Stimulated activated CD4-positive, alpha-beta T cell treated with anti-CD3 and anti-CD28 coated beads, Interleukin-4, amount 100 ng/mL, for 24 hours (primary cell): ENCODE measurements at regions not wholly inside any gene's neighbourhood (a gene's known extent, or its start where the extent isn't known, plus 50 kb on each side); places are given as distances from the start of the nearest gene placed in this dataset.

ENCODE experiments used
- DNase-seq: peaks from one replicate; pipeline ENCODE4 v3.0.0-alpha.2; 2020

DNA sequence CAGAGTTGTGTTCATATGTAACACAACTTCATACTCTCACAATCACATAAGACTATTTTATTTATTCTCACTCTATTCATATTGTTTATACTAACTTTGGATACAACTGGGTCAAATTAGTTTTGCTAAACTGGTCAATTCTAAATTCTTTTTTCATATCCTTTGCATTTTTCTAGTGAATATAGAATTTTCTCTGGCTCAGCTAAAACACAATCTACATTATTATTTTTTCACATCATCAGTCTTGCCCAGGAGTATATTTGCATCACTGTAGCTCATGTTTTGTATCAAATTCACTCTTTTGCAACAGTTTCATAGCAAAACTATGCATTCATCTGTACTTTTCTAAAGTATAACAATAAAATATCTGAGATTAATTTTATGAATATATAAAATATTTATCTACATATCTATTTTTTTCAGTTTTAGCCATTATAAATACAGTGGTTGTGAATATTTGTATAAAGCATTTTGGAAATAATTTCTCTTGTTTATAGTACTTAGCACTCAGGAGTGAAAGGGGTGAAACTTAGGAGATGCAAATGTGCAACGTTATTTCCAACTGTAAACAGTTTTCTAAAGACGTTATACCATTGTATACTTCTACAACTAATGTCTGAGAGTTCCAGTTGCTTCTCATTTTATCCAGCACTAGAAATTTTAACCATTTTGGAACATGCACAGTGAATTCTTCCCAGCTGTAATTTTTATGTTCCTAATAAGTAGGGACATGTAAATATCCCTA lies 854.6 kb downstream of the CBLN2 start:
- DNase-seq: no peak

- DNase-seq: no peak
Observed at GRCh38 chr18:71682591-71682990, 861.6 kb downstream of the CBLN2 start.

- DNase-seq: no peak
Observed at GRCh38 chr18:71678144-71678543, 866.0 kb downstream of the CBLN2 start.

DNA sequence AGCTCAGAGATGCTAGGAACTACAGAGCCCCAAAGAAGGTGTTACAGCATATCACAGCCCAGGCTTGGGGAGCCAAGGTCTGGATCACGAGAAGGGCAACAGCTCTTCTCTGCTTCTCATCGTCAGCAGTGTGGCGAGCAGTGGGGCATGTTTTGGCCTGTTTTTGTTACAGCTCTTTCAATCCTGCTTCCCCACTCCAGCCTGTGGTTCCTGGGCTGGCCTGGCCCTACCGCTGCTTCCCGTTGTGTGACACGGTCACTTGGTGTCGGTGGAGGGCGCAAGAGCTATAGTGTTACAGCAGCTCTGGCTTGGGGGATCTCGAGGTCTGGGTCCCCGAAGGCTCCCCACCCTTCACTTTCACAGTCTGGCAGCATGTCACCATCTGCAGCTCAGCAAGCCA lies 870.2 kb downstream of the CBLN2 start:
- no peak for DNase-seq

DNA sequence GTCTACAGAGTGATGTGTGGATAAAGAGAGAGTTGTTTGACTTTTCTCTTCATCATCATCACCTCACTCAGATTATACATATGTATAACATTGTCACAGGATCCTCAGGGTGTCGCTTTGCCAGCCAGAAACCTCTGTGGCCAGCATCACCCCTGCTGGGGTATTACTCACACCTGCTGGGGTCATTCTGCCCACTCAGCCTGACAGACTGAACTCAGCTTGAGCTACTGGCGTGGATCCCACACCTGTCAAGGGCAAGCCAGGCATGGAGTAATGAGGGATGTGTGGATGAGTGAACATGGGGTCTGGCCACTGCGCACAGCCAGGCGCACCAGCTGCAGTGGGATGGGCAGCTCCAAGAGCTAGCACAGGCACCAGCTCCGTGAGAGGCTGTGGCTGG lies 870.6 kb downstream of the CBLN2 start:
- no peak for DNase-seq

DNA sequence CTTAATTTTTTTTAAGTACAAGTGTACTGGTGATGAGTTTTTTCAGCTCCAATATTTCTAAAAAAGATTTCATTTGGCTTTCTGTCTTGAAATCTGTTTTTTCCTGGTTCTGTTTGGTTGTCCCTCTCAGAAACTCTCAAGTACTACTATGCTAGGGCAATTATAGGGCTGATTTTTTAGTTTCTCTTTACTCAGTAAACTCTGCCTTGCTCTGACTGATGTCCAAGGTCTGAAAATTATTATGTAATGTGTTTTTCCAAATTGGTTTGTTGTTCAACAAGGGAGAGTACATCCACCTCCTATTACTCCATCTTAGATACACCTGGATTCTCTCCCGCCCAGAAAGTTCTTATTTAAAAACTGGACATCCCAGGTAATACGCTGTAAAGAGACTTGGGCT lies 877.7 kb downstream of the CBLN2 start:
- DNase-seq: no peak

GRCh38 chr18:71665131-71665530 lies 879.0 kb downstream of the CBLN2 start:
- DNase-seq: no peak

GRCh38 chr18:71643822-71644221 lies 900.3 kb downstream of the CBLN2 start:
- DNase-seq: no peak

DNA sequence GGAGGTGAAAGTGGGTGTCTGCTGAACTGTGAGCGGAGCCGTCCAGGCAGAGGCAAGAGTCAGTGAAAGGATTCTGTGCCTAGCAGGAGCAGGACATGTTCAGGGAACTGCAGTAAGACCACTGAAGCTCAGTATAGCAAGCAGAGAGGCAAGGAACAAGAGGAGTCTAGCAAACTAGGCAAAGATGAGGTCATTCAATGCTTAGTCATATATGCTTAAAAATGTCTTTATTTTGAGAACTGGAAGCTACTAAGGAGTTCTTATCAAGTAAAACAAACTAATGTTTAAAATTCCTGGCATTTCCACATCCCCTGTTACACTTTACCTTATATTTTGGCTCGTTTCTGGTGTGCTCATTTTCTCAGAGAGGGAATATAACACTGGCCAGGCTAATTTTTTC lies 913.4 kb downstream of the CBLN2 start:
- DNase-seq: no peak

DNA sequence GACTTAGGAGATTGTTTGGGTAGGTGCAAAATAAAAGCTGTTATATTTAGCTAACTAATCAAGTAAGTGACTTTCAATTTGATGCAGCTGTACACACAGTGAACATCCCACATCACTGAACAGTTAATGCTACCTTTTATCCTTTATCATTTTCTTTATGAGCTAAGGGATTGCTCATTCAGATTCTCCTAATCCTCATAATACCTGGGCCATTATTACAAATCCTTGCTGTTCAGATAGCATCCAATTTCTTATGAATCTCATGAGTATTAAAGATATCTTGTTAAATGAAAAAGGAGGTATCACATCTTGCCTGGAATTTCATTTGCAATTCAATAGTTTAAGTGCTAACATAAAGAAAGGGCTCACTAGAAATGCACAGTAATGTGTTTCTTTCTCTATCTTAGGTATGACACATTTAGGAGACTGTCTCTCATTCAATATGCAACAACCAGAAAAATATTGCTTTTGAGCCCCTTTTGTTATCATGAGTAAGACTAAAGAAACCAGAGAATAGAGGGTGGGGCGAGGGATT lies 918.5 kb downstream of the CBLN2 start:
- DNase-seq: no peak

DNA sequence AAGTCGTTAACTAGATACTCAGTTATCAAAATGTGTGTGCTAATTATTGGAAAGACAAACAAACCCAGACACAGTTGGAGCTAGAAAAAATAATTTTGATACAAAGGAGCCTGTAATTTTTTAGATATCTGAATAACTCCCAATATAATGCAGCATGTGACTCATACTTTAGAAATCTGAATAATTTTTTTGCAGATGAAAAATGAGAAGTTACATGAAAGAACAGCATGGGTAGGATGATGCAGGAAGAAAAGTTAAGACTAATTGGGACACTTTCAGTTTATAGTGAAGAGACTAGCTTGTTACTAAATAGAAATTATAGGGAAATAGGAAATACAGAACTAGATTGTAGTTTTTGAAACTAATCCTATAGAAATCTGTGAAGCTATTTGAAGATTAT lies 945.8 kb downstream of the CBLN2 start:
- no peak for DNase-seq

DNA sequence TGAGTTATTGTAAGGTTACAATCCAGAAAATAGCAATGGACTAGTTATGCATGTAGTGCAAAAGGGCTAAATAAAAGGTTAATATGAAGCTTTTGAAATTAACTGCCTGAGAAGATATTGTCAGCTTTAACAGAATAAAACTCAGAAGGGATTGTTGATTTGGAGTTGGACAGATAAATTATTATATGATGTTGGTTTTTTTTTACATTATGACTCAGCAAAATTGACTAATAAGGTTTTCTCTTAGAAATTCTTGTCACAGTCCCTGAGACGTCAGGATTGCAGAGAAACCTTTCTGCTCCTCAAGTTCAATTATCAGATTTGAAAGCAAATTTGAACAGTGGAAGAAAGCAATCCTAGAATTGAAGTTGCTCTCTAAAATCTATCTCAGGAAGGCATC lies 946.9 kb downstream of the CBLN2 start:
- DNase-seq: no peak

GRCh38 chr18:71583252-71583651 lies 960.9 kb downstream of the CBLN2 start:
- no peak for DNase-seq

DNA sequence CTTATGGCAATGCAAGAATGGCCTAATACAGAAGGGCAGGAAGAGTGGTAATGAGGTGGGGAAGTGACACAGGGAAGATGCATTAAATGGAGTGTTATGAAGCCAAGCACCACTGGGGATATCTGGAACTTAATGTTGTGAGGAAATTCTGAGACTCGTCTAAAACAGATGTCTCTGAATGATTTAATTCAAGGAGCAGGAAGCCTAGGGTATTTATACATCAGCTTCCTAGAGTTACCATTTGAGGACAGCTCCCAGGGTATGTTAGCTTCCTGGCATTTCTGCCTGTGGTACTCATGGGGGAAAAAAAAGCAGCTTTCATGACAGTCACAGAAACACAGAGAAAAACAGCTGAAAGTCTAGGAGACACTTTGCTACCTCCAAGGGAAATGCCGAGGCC lies 989.5 kb downstream of the CBLN2 start:
- DNase-seq: no peak

GRCh38 chr18:71541643-71542042 lies 1002.5 kb downstream of the CBLN2 start:
- DNase-seq: no peak

DNA sequence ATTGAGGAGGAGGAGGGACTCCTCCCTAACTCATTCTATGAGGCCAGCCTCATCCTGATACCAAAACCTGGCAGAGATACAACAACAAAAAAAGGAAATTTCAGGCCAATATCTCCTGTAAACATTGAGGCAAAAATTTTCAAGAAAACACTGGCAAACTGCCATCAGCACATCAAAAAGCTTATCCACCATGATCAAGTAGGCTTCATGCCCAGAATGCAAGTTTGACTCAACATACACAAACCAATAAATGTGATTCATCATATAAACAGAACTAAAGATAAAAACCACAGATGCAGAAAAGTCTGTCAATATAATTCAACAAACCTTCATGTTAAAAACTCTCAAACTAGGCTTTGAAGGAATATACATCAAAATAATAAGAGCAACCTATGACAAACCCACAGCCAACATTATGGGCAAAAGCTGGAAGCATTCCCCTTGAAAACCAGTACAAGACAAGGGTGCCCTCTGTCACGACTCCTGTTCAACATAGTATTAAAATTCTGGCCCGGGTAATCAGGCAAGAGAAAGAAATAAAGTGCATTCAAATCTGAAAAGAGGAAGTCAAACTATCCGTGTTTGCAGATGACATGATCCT lies 1014.3 kb downstream of the CBLN2 start:
- no peak for DNase-seq

DNA sequence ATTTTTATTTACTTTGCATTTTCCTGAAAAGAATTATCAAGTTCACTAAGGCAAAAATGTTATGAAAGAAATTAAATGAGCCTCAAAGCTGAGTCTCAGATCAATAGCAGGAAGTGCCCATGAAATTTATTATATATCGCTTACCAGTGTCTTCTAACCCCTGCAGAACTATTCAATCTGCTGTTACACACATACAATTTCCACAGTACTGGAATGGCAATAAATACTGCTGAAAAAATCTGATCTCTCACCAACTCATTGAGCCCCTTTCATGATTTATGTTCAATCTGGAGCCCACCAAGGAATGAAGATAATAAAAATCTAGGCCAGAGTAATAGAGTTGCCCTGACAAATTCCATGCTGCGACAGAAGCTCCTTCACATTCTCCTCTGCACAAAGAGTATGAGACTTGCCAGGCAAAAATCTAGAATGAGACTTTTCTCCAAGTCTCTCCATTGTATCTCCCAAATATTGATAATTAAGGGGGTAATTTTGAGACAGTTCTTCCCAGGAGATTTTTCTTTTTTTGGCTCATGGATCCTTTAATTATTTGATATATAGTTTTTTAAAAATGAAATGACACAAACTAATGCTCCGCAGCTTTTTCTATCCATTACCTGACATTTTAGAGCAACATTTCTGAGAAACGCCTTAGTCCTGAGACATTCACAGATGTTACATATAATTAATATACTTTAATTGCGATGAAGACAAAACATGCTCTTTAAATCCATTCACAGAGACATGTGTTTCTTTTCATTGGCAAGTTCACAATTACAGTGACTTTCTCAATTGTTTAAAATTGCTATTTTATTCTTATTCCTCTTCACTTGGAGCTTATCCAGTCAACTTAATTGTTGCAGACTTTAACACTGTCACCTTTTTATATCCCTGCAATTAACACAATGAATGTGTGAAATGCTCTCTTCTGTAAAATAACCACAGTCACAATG lies 1020.4 kb downstream of the CBLN2 start:
- DNase-seq: no peak

DNA sequence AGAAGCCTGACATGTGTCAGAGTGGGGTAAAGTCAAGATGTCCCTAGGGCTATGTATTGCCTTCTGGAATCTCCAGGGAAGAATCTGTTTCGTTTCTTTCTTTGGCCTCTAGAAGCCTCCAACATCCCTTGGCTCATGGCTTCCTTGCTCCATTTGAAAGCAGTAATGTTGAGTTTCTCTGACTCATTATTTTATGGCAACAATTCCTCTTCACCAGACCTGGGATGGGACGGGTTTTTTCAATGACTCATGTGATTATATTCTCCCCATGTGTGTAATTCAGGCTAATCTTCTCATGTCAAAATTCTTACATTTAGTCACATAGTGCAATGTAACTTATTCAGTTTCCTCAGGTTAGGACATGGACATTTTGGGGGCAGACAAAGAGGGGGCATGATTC lies 1038.6 kb downstream of the CBLN2 start:
- no peak for DNase-seq

DNA sequence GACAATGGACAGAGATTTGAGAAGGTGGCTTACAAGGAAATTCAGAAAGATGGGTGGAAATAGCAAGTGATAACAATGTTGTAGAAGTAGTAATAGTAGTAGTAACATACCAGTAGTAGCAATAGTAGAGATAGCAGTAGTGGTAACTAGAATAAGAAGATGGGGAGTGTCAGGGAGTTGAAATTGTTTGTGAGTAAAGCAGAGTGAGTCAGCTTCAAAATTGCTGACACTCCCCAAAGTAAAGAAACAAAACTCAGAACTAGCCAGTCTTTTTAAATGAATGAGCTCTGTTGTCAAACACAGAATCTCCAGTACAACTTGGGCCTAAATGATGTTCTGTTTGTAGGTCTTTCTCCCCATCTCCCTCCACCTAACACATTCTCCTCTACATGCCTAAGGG lies 1040.9 kb downstream of the CBLN2 start:
- DNase-seq: no peak

GRCh38 chr18:71485611-71486010 lies 1058.5 kb downstream of the CBLN2 start:
- DNase-seq: no peak

- DNase-seq: no peak
Observed at GRCh38 chr18:71471963-71472725, 1072.0 kb downstream of the CBLN2 start.

- DNase-seq: no peak
Observed at GRCh38 chr18:71456206-71456605, 1087.9 kb downstream of the CBLN2 start.

DNA sequence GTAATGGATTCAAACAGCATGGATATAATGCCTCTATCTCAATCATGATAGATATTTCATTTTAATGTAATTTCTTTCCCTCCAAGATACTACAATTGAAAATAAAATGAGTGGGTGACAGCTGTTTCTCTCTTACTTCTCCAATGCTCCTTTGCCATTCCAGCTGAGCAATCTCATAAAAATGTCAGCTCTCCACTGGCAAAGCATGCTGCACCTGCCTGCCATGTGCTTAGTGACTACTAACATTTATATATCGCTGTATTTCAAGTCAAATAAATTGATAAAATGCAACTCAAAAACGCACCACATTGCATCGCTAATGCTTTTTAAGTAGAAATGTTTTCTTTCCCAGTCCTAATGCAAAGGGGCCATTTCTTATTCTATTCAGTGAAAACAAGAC lies 1093.9 kb downstream of the CBLN2 start:
- DNase-seq: no peak
